ENCODE measurements at regions not wholly inside any gene's neighbourhood (a gene's known extent, or its start where the extent isn't known, plus 50 kb on each side); places are given as distances from the start of the nearest gene placed in this dataset.
"Not testable (repeated sequence)": the region's sequence is repeated elsewhere in the genome, so short reads cannot be mapped to it uniquely, and the experiment has no call there.

DNA sequence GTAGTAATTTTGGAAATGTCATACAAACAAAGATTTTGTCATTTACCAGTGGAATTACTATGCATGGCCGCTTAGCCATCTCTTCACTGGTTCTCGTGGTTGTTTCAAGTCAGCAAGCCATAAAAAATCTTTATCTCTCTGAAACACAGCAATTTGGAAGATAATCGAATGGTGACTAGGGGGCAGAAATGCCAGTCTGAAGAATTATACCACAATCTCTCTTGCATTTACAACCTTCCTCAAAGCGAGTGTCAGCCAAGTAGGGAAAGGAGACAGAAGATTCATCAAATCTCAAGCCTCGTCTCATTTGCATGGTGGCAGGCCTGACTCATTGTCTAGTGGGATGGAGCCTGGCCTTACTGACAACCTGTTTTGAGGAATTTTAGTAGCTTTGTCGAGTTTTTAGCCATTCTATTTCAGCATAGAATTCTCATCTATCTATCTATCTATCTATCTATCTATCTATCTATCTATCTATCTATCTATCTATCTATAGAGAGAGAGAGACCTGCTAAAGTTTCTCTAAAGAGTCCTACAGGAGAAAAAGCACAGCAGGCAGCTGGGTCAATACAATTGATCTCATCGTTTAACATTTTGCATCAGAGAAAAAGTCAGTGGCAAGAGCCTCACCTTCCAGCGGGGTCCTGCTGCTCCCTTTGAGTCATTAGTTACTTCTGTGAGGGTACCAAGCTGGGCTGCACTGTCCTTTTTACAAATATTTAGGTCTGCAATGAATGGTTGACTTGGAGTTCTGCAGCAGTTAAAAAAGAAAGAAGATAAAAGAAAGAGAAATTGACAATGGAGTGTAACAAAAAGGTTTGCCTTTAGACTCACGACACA is 572.8 kb downstream of the TFAP2A start:
- Histone ChIP-seq H3K27me3 (ENCODE audit: low read depth) (no peaks in the 10 kb centered on the region), H3K36me3 (no peaks in the 10 kb centered on the region), H3K4me3 (no peak overlapping the region), H3K9me3 (peaks cover 12% of the 10 kb centered on the region), H3K27ac (no peak overlapping the region), H3K4me1 (no peaks in the 10 kb centered on the region)
- no peak for ATAC-seq
- DNase-seq = no peak
- intact Hi-C loops (cut with DNase I) = no loop called here
- TF ChIP-seq, protein P1, sequence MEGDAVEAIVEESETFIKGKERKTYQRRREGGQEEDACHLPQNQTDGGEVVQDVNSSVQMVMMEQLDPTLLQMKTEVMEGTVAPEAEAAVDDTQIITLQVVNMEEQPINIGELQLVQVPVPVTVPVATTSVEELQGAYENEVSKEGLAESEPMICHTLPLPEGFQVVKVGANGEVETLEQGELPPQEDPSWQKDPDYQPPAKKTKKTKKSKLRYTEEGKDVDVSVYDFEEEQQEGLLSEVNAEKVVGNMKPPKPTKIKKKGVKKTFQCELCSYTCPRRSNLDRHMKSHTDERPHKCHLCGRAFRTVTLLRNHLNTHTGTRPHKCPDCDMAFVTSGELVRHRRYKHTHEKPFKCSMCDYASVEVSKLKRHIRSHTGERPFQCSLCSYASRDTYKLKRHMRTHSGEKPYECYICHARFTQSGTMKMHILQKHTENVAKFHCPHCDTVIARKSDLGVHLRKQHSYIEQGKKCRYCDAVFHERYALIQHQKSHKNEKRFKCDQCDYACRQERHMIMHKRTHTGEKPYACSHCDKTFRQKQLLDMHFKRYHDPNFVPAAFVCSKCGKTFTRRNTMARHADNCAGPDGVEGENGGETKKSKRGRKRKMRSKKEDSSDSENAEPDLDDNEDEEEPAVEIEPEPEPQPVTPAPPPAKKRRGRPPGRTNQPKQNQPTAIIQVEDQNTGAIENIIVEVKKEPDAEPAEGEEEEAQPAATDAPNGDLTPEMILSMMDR (IDR thresholded peaks at IDR 0.05) = no peak

DNA sequence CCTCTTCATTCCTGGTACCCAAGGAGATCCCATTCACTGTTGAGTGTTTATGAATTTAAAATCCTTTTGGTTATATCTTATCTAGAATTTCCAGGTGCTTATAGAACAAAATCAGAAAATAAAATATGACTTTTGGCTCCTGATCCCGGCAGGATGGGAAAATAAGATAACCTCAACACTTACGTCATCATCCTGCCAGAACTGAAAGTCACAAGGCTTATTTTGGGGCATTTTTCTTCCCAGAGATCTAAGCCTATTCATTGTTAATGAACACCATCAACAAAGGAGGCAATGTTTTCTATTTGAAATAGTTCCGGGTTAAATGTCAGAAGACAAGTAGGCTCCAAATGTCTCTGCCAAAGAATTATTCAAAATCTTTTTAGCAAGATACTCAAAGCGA is 580.6 kb downstream of the TFAP2A start:
- Histone ChIP-seq H3K4me3 (no peak overlapping the region), H3K27ac (no peak overlapping the region), H3K4me1 (no peaks in the 10 kb centered on the region), H3K36me3 (no peaks in the 10 kb centered on the region), H3K9me3 (no peaks in the 10 kb centered on the region), H3K27me3 (ENCODE audit: low read depth) (no peaks in the 10 kb centered on the region)
- no peak for ATAC-seq
- DNase-seq = no peak
- TF ChIP-seq, protein P1 (IDR thresholded peaks at IDR 0.05) = no peak
- intact Hi-C loops (cut with DNase I) = no loop called here

DNA sequence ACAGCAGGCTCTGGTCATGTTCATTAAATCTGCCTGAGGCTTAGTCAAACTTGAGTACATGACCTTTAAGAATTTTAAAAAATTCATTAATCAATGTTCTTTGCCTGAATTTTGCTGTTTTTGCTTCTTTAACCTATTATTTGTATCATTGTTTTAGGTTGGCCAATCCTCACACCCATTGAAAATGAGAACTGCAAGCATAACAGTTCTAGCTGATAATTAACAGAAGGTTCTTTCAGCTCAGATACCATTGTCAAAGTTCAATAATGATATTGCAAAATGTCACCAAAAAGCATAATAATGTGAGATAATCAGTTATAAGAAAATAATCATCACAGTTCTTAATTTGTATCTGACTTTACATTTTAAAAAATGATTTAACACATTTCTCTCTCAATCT is 583.1 kb downstream of the TFAP2A start:
- ATAC-seq (no peak), DNase-seq (no peak)
- no peaks in the 10 kb centered on the region for H3K9me3 ChIP-seq
- intact Hi-C loops (cut with DNase I) = no loop called here
- no peak overlapping the region for H3K27ac ChIP-seq
- no peaks in the 10 kb centered on the region for H3K4me1 ChIP-seq
- TF ChIP-seq, protein P1 (IDR thresholded peaks at IDR 0.05) = no peak
- no peaks in the 10 kb centered on the region for H3K36me3 ChIP-seq
- no peak overlapping the region for H3K4me3 ChIP-seq
- H3K27me3 ChIP-seq (ENCODE audit: low read depth) = no peaks in the 10 kb centered on the region

DNA sequence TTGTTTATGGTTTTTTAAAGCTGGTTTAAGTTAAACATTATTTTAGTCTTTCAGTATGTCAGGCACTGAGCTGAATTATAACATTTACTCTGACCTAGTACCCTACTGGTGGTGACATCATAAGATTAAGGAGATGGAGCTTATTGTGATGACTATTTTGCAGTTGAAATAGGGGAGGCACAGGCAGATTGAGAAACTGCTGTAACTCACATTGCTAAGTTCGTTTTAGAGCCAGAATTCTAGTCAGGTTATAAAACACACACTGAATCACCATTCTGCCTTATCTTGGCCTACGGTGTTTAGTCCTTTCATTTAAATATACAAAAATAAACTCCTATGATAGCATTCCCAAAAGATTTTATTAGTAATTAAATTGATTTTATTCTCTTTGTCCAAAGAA is 584.1 kb downstream of the TFAP2A start:
- H3K4me1 ChIP-seq = no peaks in the 10 kb centered on the region
- H3K27me3 ChIP-seq (ENCODE audit: low read depth) = no peaks in the 10 kb centered on the region
- intact Hi-C loops (cut with DNase I) = no loop called here
- TF ChIP-seq, protein P1 (IDR thresholded peaks at IDR 0.05) = no peak
- no peaks in the 10 kb centered on the region for H3K36me3 ChIP-seq
- ATAC-seq (no peak), DNase-seq (no peak)
- no peaks in the 10 kb centered on the region for H3K9me3 ChIP-seq
- no peak overlapping the region for H3K27ac ChIP-seq
- H3K4me3 ChIP-seq = no peak overlapping the region

DNA sequence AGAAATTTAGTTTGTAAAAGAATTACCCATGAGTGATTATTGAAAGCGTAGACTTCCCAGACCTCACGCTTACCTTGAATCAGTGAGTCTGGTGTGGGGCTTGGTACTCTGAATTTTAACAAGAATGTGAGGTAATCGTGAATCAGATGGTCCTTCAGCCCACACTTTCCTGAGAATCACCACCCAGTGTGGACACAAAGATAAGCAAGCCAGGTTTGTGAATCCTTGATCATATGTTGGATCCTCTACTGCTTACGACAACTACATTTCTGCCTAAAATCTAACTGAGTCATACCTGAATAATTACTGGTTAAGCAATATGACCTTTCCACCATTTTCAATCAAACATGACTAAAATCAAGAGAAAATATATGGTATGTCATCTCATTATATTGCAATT is 589.3 kb downstream of the TFAP2A start:
- TF ChIP-seq, protein P1 (IDR thresholded peaks at IDR 0.05) = no peak
- intact Hi-C loops (cut with DNase I) = no loop called here
- DNase-seq = no peak
- H3K36me3 ChIP-seq = no peaks in the 10 kb centered on the region
- H3K27ac ChIP-seq = no peak overlapping the region
- H3K27me3 ChIP-seq (ENCODE audit: low read depth) = no peaks in the 10 kb centered on the region
- no peak for ATAC-seq
- H3K9me3 ChIP-seq = no peaks in the 10 kb centered on the region
- H3K4me3 ChIP-seq = no peak overlapping the region
- H3K4me1 ChIP-seq = no peaks in the 10 kb centered on the region

DNA sequence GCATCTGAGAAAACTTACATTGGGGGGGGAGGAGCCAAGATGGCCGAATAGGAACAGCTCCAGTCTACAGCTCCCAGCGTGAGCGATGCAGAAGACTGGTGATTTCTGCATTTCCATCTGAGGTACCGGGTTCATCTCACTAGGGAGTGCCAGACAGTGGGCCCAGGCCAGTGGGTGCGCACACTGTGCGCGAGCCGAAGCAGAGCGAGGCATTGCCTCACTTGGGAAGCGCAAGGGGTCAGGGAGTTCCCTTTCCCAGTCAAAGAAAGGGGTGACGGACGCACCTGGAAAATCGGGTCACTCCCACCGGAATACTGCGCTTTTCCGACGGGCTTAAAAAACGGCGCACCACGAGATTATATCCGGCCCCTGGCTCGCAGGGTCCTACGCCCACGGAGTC is 604.1 kb downstream of the TFAP2A start:
- ATAC-seq; DNase-seq; H3K27ac ChIP-seq; intact Hi-C loops (cut with DNase I); H3K4me1 ChIP-seq; H3K4me3 ChIP-seq; H3K27me3 ChIP-seq (ENCODE audit: low read depth); H3K36me3 ChIP-seq; H3K9me3 ChIP-seq: not testable (repeated sequence)

All from lower lobe of right lung (tissue), 2 donors.